ENCODE measurements at regions not wholly inside any gene's neighbourhood (a gene's known extent, or its start where the extent isn't known, plus 50 kb on each side); places are given as distances from the start of the nearest gene placed in this dataset.

- intact Hi-C loops (cut with DNase I) = no loop called here
- H3K36me3 ChIP-seq = no peaks in the 10 kb centered on the region
- no peak overlapping the region for H3K27ac ChIP-seq (replicated peaks in 1 of 4)
- WGBS = 55% methylated on average over 1 of the region's 1 CpG
- H3K9me3 ChIP-seq = no peaks in the 10 kb centered on the region
- peaks cover 0 to 7% (median 0%) of the 10 kb centered on the region in 4 donors for H3K4me1 ChIP-seq
- no peaks in the 10 kb centered on the region for H3K27me3 ChIP-seq
- no peak overlapping the region for H3K4me3 ChIP-seq
- DNase-seq (ENCODE audit: extremely low spot score) = no peak
- TF ChIP-seq POLR2AphosphoS5 (IDR thresholded peaks at IDR 0.05) (no peak), CTCF (IDR thresholded peaks at IDR 0.05) (no peak), POLR2A (IDR thresholded peaks at IDR 0.05; ENCODE audit: low read depth) (no peak), EP300 (IDR thresholded peaks at IDR 0.05) (no peak)
Measured at GRCh38 chr6:81995548-81996289, 243.2 kb upstream of the TENT5A start.

GRCh38 chr6:81988871-81989270, 236.4 kb upstream of the TENT5A start:
- intact Hi-C loops (cut with DNase I) = no loop called here
- Histone ChIP-seq H3K9me3 (no peaks in the 10 kb centered on the region), H3K36me3 (no peaks in the 10 kb centered on the region), H3K4me1 (no peaks in the 10 kb centered on the region), H3K4me3 (no peak overlapping the region), H3K27me3 (no peaks in the 10 kb centered on the region), H3K27ac (replicated peaks in 1 of 4) (no peak overlapping the region)
- no peak for DNase-seq (ENCODE audit: extremely low spot score)
- no peak for TF ChIP-seq POLR2AphosphoS5 (IDR thresholded peaks at IDR 0.05)
- TF ChIP-seq EP300 (IDR thresholded peaks at IDR 0.05) = no peak
- no peak for TF ChIP-seq CTCF (IDR thresholded peaks at IDR 0.05)
- no peak for TF ChIP-seq POLR2A (IDR thresholded peaks at IDR 0.05; ENCODE audit: low read depth)
- WGBS = 89% methylated on average over 3 of the region's 3 CpGs

GRCh38 chr6:81988446-81988845, 236.0 kb upstream of the TENT5A start:
- H3K36me3 ChIP-seq = no peaks in the 10 kb centered on the region
- no peaks in the 10 kb centered on the region for H3K4me1 ChIP-seq
- TF ChIP-seq POLR2AphosphoS5 (IDR thresholded peaks at IDR 0.05) (no peak), CTCF (IDR thresholded peaks at IDR 0.05) (no peak), POLR2A (IDR thresholded peaks at IDR 0.05; ENCODE audit: low read depth) (no peak), EP300 (IDR thresholded peaks at IDR 0.05) (no peak)
- H3K27ac ChIP-seq (replicated peaks in 1 of 4) = no peak overlapping the region
- DNase-seq (ENCODE audit: extremely low spot score) = no peak
- no peaks in the 10 kb centered on the region for H3K9me3 ChIP-seq
- intact Hi-C loops (cut with DNase I) = no loop called here
- WGBS = 86% methylated on average over 1 of the region's 1 CpG
- H3K27me3 ChIP-seq = no peaks in the 10 kb centered on the region
- H3K4me3 ChIP-seq = no peak overlapping the region

GRCh38 chr6:81987293-81987692, 234.8 kb upstream of the TENT5A start:
- Histone ChIP-seq H3K27me3 (no peaks in the 10 kb centered on the region), H3K36me3 (no peaks in the 10 kb centered on the region), H3K4me1 (no peaks in the 10 kb centered on the region), H3K9me3 (no peaks in the 10 kb centered on the region), H3K27ac (replicated peaks in 1 of 4) (no peak overlapping the region), H3K4me3 (no peak overlapping the region)
- TF ChIP-seq POLR2A (IDR thresholded peaks at IDR 0.05; ENCODE audit: low read depth) (no peak), EP300 (IDR thresholded peaks at IDR 0.05) (no peak), POLR2AphosphoS5 (IDR thresholded peaks at IDR 0.05) (no peak), CTCF (IDR thresholded peaks at IDR 0.05) (no peak)
- DNase-seq (ENCODE audit: extremely low spot score) = no peak
- intact Hi-C loops (cut with DNase I) = no loop called here
- WGBS = 89% methylated on average over 3 of the region's 3 CpGs

- TF ChIP-seq CTCF (IDR thresholded peaks at IDR 0.05) (no peak), POLR2A (IDR thresholded peaks at IDR 0.05; ENCODE audit: low read depth) (no peak), EP300 (IDR thresholded peaks at IDR 0.05) (no peak), POLR2AphosphoS5 (IDR thresholded peaks at IDR 0.05) (no peak)
- DNase-seq (ENCODE audit: extremely low spot score) = no peak
- no peak overlapping the region for H3K27ac ChIP-seq (replicated peaks in 1 of 4)
- WGBS = 85% methylated on average over 1 of the region's 1 CpG
- no peaks in the 10 kb centered on the region for H3K9me3 ChIP-seq
- H3K4me3 ChIP-seq = no peak overlapping the region
- peaks cover 0 to 7% (median 0%) of the 10 kb centered on the region in 4 donors for H3K4me1 ChIP-seq
- H3K27me3 ChIP-seq = no peaks in the 10 kb centered on the region
- intact Hi-C loops (cut with DNase I) = no loop called here
- H3K36me3 ChIP-seq = no peaks in the 10 kb centered on the region
Measured at GRCh38 chr6:81985191-81985590, 232.7 kb upstream of the TENT5A start.
